ENCODE measurements at regions not wholly inside any gene's neighbourhood (a gene's known extent, or its start where the extent isn't known, plus 50 kb on each side); places are given as distances from the start of the nearest gene placed in this dataset.

- Histone ChIP-seq H3K4me3 (ENCODE audit: low read depth, low read length, poor library complexity, severe bottlenecking) (no peak overlapping the region), H3K27ac (ENCODE audit: low read depth, low read length, poor library complexity, severe bottlenecking) (no peak overlapping the region), H3K4me1 (ENCODE audit: insufficient read depth, low read length, poor library complexity, severe bottlenecking) (no peaks in the 10 kb centered on the region), H3K36me3 (ENCODE audit: insufficient read depth, low read length, poor library complexity, severe bottlenecking) (no peaks in the 10 kb centered on the region), H3K27me3 (replicated peaks; ENCODE audit: insufficient read depth, low read depth, low read length, poor library complexity) (no peaks in the 10 kb centered on the region), H3K9me3 (ENCODE audit: low read depth, low read length, poor library complexity, severe bottlenecking) (no peaks in the 10 kb centered on the region)
- no peak for DNase-seq (ENCODE audit: low spot score)
- TF ChIP-seq, protein P1, sequence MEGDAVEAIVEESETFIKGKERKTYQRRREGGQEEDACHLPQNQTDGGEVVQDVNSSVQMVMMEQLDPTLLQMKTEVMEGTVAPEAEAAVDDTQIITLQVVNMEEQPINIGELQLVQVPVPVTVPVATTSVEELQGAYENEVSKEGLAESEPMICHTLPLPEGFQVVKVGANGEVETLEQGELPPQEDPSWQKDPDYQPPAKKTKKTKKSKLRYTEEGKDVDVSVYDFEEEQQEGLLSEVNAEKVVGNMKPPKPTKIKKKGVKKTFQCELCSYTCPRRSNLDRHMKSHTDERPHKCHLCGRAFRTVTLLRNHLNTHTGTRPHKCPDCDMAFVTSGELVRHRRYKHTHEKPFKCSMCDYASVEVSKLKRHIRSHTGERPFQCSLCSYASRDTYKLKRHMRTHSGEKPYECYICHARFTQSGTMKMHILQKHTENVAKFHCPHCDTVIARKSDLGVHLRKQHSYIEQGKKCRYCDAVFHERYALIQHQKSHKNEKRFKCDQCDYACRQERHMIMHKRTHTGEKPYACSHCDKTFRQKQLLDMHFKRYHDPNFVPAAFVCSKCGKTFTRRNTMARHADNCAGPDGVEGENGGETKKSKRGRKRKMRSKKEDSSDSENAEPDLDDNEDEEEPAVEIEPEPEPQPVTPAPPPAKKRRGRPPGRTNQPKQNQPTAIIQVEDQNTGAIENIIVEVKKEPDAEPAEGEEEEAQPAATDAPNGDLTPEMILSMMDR (conservative IDR thresholded peaks at IDR 0.05; ENCODE audit: low read depth, low read length): no peak
- no peak for TF ChIP-seq EZH2 (IDR thresholded peaks at IDR 0.05; ENCODE audit: borderline replicate concordance, low read depth, low read length, poor library complexity, severe bottlenecking)
- BruUV-seq (replicated peaks): no TSS peak
- POLR2A ChIA-PET (ENCODE audit: low non-redundant PET): no interaction called here
- CTCF ChIA-PET: no interaction called here
- intact Hi-C loops (cut with micrococcal nuclease; ENCODE audit: unreplicated experiment): no loop called here
Measured at GRCh38 chr14:43418324-43418723, 1088.8 kb downstream of the FSCB start.

DNA sequence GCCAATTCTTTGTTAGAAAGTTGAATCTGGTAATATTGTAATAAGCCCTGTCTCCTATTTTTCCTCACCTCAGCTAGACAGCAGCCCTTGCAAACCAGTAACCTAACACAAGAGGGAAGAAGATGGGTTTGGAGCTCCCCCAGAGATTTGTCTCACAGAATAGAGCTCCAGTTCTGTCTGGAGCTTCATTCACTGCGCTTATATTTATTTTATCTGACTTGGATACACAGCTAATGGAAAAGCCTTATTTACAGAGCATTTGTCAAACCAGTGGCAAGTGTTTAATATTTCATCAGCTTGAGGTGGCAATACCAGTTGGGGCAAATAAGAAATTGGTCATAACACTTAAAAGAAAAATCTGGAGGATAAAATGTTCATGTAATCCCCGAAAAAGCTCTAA, 1094.0 kb downstream of the FSCB start:
- Histone ChIP-seq H3K9me3 (ENCODE audit: low read depth, low read length, poor library complexity, severe bottlenecking) (no peaks in the 10 kb centered on the region), H3K36me3 (ENCODE audit: insufficient read depth, low read length, poor library complexity, severe bottlenecking) (no peaks in the 10 kb centered on the region), H3K4me3 (ENCODE audit: low read depth, low read length, poor library complexity, severe bottlenecking) (no peak overlapping the region), H3K27me3 (replicated peaks; ENCODE audit: insufficient read depth, low read depth, low read length, poor library complexity) (no peaks in the 10 kb centered on the region), H3K4me1 (ENCODE audit: insufficient read depth, low read length, poor library complexity, severe bottlenecking) (no peaks in the 10 kb centered on the region), H3K27ac (ENCODE audit: low read depth, low read length, poor library complexity, severe bottlenecking) (no peak overlapping the region)
- ChIA-PET POLR2A (ENCODE audit: low non-redundant PET) (no interaction called here), CTCF (no interaction called here)
- BruUV-seq (replicated peaks): no TSS peak
- no peak for DNase-seq (ENCODE audit: low spot score)
- no peak for TF ChIP-seq EZH2 (IDR thresholded peaks at IDR 0.05; ENCODE audit: borderline replicate concordance, low read depth, low read length, poor library complexity, severe bottlenecking)
- TF ChIP-seq, protein P1 (conservative IDR thresholded peaks at IDR 0.05; ENCODE audit: low read depth, low read length): no peak
- intact Hi-C loops (cut with micrococcal nuclease; ENCODE audit: unreplicated experiment): no loop called here

- intact Hi-C loops (cut with micrococcal nuclease; ENCODE audit: unreplicated experiment): no loop called here
- Histone ChIP-seq H3K27me3 (replicated peaks; ENCODE audit: insufficient read depth, low read depth, low read length, poor library complexity) (no peaks in the 10 kb centered on the region), H3K36me3 (ENCODE audit: insufficient read depth, low read length, poor library complexity, severe bottlenecking) (no peaks in the 10 kb centered on the region), H3K9me3 (ENCODE audit: low read depth, low read length, poor library complexity, severe bottlenecking) (no peaks in the 10 kb centered on the region), H3K27ac (ENCODE audit: low read depth, low read length, poor library complexity, severe bottlenecking) (no peak overlapping the region), H3K4me1 (ENCODE audit: insufficient read depth, low read length, poor library complexity, severe bottlenecking) (no peaks in the 10 kb centered on the region), H3K4me3 (ENCODE audit: low read depth, low read length, poor library complexity, severe bottlenecking) (no peak overlapping the region)
- no TSS peak for BruUV-seq (replicated peaks)
- DNase-seq (ENCODE audit: low spot score): no peak
- ChIA-PET POLR2A (ENCODE audit: low non-redundant PET) (no interaction called here), CTCF (no interaction called here)
- TF ChIP-seq, protein P1 (conservative IDR thresholded peaks at IDR 0.05; ENCODE audit: low read depth, low read length): no peak
- TF ChIP-seq EZH2 (IDR thresholded peaks at IDR 0.05; ENCODE audit: borderline replicate concordance, low read depth, low read length, poor library complexity, severe bottlenecking): no peak
Measured at GRCh38 chr14:43411841-43412240, 1095.2 kb downstream of the FSCB start.
